NOMO-1 (cell line): ENCODE measurements at regions not wholly inside any gene's neighbourhood (a gene's known extent, or its start where the extent isn't known, plus 50 kb on each side); places are given as distances from the start of the nearest gene placed in this dataset.

Experiments
- DNase-seq, 2 experiments: peaks; one replicate each; lab custom pipeline; 2025; ENCODE audit not compliant: unreplicated experiment in 2 of 2; lab: John Stamatoyannopoulos, UW

GRCh38 chr5:167867281-167867680 lies 424.2 kb upstream of the WWC1 start:
- no peak for DNase-seq

GRCh38 chr5:167869125-167869524 lies 422.3 kb upstream of the WWC1 start:
- no peak for DNase-seq

GRCh38 chr5:167870055-167870454 lies 421.4 kb upstream of the WWC1 start:
- no peak for DNase-seq

- no peak for DNase-seq
Measured at GRCh38 chr5:167871091-167871490, 420.4 kb upstream of the WWC1 start.

DNA sequence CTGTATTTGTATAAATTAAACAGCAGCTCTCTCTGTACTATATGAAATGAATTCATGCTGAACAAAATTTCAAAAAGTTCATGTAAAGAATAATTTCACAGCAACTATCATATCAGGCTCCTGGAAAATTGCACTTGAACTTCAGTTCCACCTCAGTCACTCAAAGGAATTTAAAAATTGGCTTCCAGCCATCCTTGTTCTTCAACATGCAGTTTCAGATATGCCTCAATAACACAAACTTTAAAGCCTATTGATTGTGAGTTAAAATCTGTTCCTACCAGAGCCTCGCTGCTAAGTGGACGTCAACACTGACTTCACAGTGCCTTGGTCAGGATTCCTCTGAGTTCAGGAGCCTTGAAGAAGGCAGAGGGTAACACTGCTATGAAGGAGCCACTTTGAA lies 418.7 kb upstream of the WWC1 start:
- no peak for DNase-seq

GRCh38 chr5:167877114-167877722 lies 414.2 kb upstream of the WWC1 start:
- no peak for DNase-seq

DNA sequence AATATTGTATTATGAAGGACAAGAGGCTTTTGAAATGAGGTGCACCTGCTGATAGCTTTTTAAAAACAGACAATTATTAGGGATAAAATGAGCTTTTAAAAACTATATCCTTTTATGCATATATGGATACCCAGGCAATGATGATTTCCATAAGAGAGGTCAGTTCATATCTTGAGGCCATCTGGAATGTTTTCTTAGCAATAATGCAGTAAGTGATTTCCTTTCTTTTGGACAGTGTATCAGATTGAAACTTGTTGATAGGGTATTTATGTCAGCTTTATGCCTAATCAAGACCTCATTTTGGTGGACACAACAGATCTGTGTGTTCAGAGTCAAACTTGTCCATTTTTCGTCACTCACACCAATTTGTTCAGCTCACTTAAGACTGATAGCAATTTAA lies 413.5 kb upstream of the WWC1 start:
- DNase-seq, result no peak

DNA sequence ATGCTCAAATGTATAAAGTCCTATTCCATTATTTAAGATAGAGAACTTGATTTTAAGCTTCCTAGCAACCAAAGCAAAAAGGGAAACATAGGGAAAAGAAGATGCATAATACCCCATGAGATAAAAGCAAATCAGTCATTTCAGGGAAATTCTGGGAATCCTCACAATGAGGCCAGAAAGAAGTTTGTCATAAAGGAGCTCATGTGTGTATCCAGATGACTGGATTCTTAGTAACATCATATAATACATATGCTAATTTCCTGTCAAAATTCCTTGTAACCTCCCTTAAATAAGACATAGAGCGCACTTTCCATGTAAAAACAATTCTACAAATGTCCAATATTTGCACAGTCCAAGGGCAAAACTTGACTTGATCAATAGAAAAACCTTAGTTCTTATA lies 411.0 kb upstream of the WWC1 start:
- no peak for DNase-seq

GRCh38 chr5:167881041-167881440 lies 410.4 kb upstream of the WWC1 start:
- DNase-seq, result no peak

DNA sequence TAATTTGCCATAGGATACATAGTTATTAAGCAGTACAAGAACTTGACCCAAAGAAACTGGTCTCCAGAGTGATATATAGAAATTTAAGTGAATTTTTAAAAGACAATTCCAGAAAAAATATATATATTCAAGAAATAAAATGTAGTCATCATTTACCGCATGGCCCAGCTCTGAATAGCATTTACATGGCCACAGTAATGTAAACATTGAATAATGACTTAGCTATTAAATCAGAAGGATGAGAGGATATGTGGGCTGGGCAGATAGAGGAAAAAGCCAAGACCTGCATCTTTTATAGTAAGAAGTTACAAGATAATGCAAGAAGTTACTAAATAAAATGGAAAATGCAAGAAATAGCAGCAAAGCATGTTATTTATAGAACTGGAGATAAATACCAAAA lies 405.2 kb upstream of the WWC1 start:
- no peak for DNase-seq

- no peak for DNase-seq
Measured at GRCh38 chr5:167888393-167888792, 403.1 kb upstream of the WWC1 start.

DNA sequence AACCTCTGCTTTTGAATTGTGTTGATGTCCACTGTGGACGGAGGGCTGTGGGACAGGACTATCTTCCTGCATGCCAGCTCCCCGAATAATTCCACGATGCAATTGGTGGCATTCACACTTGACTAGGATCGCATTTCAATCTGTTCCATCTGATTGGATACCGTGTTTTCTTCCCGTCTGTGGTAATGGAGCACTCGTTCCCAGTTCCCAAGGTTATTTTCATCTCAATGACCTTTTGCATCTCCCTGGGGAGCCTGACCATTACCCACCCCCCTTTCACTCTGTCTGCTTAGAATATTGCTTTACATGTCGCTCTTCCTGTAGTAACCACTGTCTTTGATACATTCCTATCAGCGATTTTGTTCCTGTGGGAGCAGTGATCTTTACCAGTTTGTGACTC lies 402.2 kb upstream of the WWC1 start:
- DNase-seq, result no peak

GRCh38 chr5:167892352-167893115 lies 398.9 kb upstream of the WWC1 start:
- DNase-seq, result no peak

DNA sequence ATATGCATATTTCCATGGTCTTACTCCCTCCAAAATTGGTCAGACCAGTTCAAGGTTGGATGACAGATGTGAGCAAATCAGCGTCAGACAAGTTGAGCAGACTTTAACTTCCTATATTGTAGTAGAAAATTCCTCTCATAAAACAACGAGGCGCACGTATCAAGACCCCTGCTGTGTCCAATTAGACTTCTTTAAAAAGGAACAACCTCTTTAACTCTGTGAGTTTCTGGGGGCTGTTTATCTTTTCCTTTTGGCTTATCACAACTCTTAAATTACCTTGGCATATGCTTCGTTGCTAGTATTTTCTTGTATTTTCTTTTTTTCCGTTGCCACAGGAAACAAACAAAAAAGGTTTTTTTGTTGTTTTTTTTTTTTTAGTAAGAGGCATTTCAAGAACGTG lies 398.2 kb upstream of the WWC1 start:
- DNase-seq, result no peak

GRCh38 chr5:167894631-167895472 lies 396.6 kb upstream of the WWC1 start:
- no peak for DNase-seq

GRCh38 chr5:167895899-167896659 lies 395.4 kb upstream of the WWC1 start:
- DNase-seq, result no peak

- no peak for DNase-seq
Measured at GRCh38 chr5:167896814-167897213, 394.6 kb upstream of the WWC1 start.

DNA sequence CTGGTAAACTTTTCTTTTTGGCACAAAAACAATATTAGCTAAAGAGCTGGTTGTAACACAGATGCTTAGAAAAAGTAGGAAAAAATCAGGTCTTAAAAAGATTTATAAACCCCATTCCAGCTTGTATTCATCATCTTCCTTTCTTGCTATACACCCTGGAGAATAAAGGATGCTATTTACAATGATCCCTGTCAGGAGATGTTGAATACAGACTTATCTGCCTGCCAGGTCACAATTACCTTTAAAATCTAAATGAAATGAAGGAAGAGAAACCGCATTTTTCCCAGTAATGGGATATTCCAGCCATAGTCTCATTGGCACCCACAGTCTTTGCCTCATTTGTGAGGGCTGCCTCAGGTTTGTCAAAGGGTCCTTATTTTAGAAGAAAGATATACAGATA lies 394.1 kb upstream of the WWC1 start:
- DNase-seq, result no peak

GRCh38 chr5:167898361-167899042 lies 392.9 kb upstream of the WWC1 start:
- DNase-seq, result no peak

GRCh38 chr5:167899490-167900070 lies 391.9 kb upstream of the WWC1 start:
- DNase-seq, result no peak
